Adrenal gland (tissue), 9 donors: ENCODE measurements at regions not wholly inside any gene's neighbourhood (a gene's known extent, or its start where the extent isn't known, plus 50 kb on each side); places are given as distances from the start of the nearest gene placed in this dataset.

Experiments used
- DNase-seq, 7 donors: peaks; one replicate each; pipeline ENCODE4 v3.0.0-alpha.2; 2019 to 2020
- H3K27ac ChIP-seq, 5 donors: fragments of 200-600 bp; sonication (generic) in 4 of 5; 1 replicate in 3 of 5; 2 replicates in 2 of 5; pipeline versions ENCODE4 v1.5.1 to v1.8.0; 2016 to 2020; ENCODE audit warnings: mild to moderate bottlenecking in 1 of 5
- H3K27me3 ChIP-seq: fragments of 200-600 bp; 2 replicates; pipeline ENCODE4 v1.8.0; 2021
- H3K36me3 ChIP-seq, 2 donors: fragments of 200-600 bp; replicated peaks in 1 of 2; 1 replicate in 1 of 2; 2 replicates in 1 of 2; pipeline versions ENCODE4 v1.5.1 to v1.8.0; 2018 to 2022
- H3K4me1 ChIP-seq, 2 donors: fragments of 200-600 bp; replicated peaks in 1 of 2; 1 replicate in 1 of 2; 2 replicates in 1 of 2; pipeline versions ENCODE4 v1.5.1 to v1.8.0; 2018 to 2021
- H3K4me3 ChIP-seq, 4 donors: fragments of 200-600 bp; sonication (generic) in 3 of 4; one replicate each; pipeline ENCODE4 v1.5.1; 2016 to 2018
- H3K9me3 ChIP-seq, 3 donors: fragments of 200-600 bp; sonication (generic) in 1 of 3; replicated peaks in 1 of 3; 1 replicate in 2 of 3; 2 replicates in 1 of 3; pipeline versions ENCODE4 v1.5.1 to v1.8.0; 2016 to 2021
- CTCF ChIP-seq, 6 experiments: fragments of 450-650 bp in 4 of 6; fragments of 200-600 bp in 2 of 6; sonication (generic) in 1 of 6; IDR thresholded peaks; 1 replicate in 5 of 6; 2 replicates in 1 of 6; pipeline versions ENCODE4 v1.5.1 to v1.8.0; 2016 to 2021; ENCODE audit warnings: antibody characterized with exemption in 6 of 6, mild to moderate bottlenecking in 2 of 6, moderate library complexity in 1 of 6
- POLR2A ChIP-seq, 2 donors: fragments of 450-650 bp; IDR thresholded peaks; one replicate each; pipeline ENCODE4 v1.6.1; 2017; ENCODE audit warnings: antibody characterized with exemption in 2 of 2, mild to moderate bottlenecking in 2 of 2, moderate library complexity in 1 of 2
- WGBS, 4 donors: extraction: QIAGEN DNeasy Blood & Tissue Kit in 2 of 4; methylation state at CpG; one replicate each; pipeline versions ENCODE4 v1.1.5 to v1.1.7; 2013 to 2017; 5-methylcytosine and 5-hydroxymethylcytosine counted together
- intact Hi-C, 2 donors: fragments of 100-400 bp; cut with DNase I; formaldehyde crosslinking; loops; one replicate each; pipeline versions ENCODE4 v1.14.1 to v1.15.0; 2022 to 2023
- donor health status: healthy with polysubstance abuse.
- donor health status: Bipolar disorder and iron deficiency.
- donor health status: DM: yes; HTN: yes; CAD: no.
- donor health status: DM: no; HTN: no; CAD: no.
- donor health status: DM: no; HTN: no; CAD: no.

- H3K4me3 ChIP-seq, result no peak overlapping the region
- no peak overlapping the region for H3K27ac ChIP-seq
- no peak for DNase-seq
- intact Hi-C loops, result loop anchor here in 1 of 2 donors (10.0 kb wide), 1 partner anchor 191 kb away; no protein-coding TSS in a partner anchor
- no peak for TF ChIP-seq POLR2A (IDR thresholded peaks at IDR 0.05)
- TF ChIP-seq CTCF (IDR thresholded peaks at IDR 0.05), result no peak
- WGBS, 4 donors, result 70 to 79% (median 75%) methylated on average over 3 of the region's 3 CpGs
- H3K36me3 ChIP-seq, result no peaks in the 10 kb centered on the region
- no peaks in the 10 kb centered on the region for H3K9me3 ChIP-seq
- no peaks in the 10 kb centered on the region for H3K4me1 ChIP-seq
- no peaks in the 10 kb centered on the region for H3K27me3 ChIP-seq
Measured at GRCh38 chr14:23723911-23724310, 87.7 kb downstream of the DHRS2 start.

GRCh38 chr14:23725528-23725927, 89.4 kb downstream of the DHRS2 start:
- Histone ChIP-seq H3K27ac (no peak overlapping the region), H3K4me3 (no peak overlapping the region), H3K36me3 (no peaks in the 10 kb centered on the region), H3K9me3 (no peaks in the 10 kb centered on the region), H3K4me1 (no peaks in the 10 kb centered on the region), H3K27me3 (no peaks in the 10 kb centered on the region)
- TF ChIP-seq CTCF (IDR thresholded peaks at IDR 0.05) (no peak), POLR2A (IDR thresholded peaks at IDR 0.05) (no peak)
- intact Hi-C loops, result loop anchor here (5.0 to 10.0 kb wide), 2 partner anchors 189 to 207 kb away; no protein-coding TSS in a partner anchor
- 83 to 94% (median 90%) methylated on average over 3 of the region's 3 CpGs for WGBS, 4 donors
- DNase-seq, result no peak

- intact Hi-C loops, result loop anchor here (5.0 to 10.0 kb wide), 2 partner anchors 189 to 206 kb away; no protein-coding TSS in a partner anchor
- H3K27me3 ChIP-seq, result no peaks in the 10 kb centered on the region
- 74 to 83% (median 79%) methylated on average over 15 to 16 of the region's 16 CpGs for whole genome bisulfite sequencing, 4 donors
- no peaks in the 10 kb centered on the region for H3K9me3 ChIP-seq
- DNase-seq, result no peak
- H3K4me3 ChIP-seq, result no peak overlapping the region
- H3K4me1 ChIP-seq, result no peaks in the 10 kb centered on the region
- no peak for TF ChIP-seq POLR2A (IDR thresholded peaks at IDR 0.05)
- no peak for TF ChIP-seq CTCF (IDR thresholded peaks at IDR 0.05)
- no peak overlapping the region for H3K27ac ChIP-seq
- no peaks in the 10 kb centered on the region for H3K36me3 ChIP-seq
Measured at GRCh38 chr14:23725980-23726710, 90.0 kb downstream of the DHRS2 start.

GRCh38 chr14:23727566-23728335, 91.6 kb downstream of the DHRS2 start:
- DNase-seq, result peak in 5 of 7 donors; percentile 43 to 71 (median 58)
- no peaks in the 10 kb centered on the region for H3K4me1 ChIP-seq
- intact Hi-C loops, result loop anchor here (5.0 to 10.0 kb wide), 2 partner anchors 187 to 205 kb away; no protein-coding TSS in a partner anchor
- no peaks in the 10 kb centered on the region for H3K9me3 ChIP-seq
- H3K27ac ChIP-seq, result no peak overlapping the region
- H3K4me3 ChIP-seq, result no peak overlapping the region
- no peaks in the 10 kb centered on the region for H3K36me3 ChIP-seq
- 81 to 90% (median 86%) methylated on average over 4 to 5 of the region's 5 CpGs for WGBS, 4 donors
- no peaks in the 10 kb centered on the region for H3K27me3 ChIP-seq
- TF ChIP-seq CTCF (IDR thresholded peaks at IDR 0.05) (peak; percentile 38 to 58 (median 52)), POLR2A (IDR thresholded peaks at IDR 0.05) (no peak)
